ENCODE measurements at regions not wholly inside any gene's neighbourhood (a gene's known extent, or its start where the extent isn't known, plus 50 kb on each side); places are given as distances from the start of the nearest gene placed in this dataset.
"Not testable (repeated sequence)": the region's sequence is repeated elsewhere in the genome, so short reads cannot be mapped to it uniquely, and the experiment has no call there.

DNA sequence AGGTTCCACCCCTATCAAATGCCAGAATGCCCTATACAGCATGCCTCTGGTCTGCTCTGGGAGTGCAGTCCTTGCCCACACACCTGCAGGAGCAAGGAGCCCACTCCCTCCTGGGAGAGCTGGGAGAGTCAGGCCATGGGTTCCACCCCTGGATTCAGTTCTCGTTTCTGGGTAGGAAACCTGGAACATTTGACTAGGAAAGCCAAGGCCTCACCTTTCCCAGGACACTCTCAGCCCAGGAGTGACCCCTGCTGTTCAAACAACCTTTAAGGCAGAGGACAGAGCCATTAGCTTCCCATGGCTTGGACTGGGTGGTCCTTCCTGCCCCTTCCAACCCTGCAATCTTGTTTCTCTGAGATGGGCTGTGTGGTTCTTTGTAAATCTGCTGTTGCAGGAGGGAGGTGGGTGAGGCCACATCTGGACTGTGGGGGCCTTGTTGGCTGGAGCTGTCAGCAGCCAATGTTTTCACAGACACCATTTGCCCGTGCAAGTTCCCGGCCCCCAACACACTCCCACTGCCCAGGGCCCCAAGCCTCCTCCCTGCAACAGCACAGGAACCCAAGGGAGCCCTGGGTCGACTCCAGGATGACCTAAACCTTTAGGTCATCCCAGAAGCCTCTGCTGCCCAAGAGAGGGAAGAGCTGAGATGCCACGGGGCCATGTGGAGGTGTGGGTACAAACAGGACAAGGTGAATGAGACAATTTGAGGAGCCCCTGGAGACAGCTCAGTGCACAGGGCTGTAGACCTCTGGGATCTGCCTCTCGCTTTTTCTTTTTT is 104.4 kb downstream of the PJA1 start:
- no peak for DNase-seq

DNA sequence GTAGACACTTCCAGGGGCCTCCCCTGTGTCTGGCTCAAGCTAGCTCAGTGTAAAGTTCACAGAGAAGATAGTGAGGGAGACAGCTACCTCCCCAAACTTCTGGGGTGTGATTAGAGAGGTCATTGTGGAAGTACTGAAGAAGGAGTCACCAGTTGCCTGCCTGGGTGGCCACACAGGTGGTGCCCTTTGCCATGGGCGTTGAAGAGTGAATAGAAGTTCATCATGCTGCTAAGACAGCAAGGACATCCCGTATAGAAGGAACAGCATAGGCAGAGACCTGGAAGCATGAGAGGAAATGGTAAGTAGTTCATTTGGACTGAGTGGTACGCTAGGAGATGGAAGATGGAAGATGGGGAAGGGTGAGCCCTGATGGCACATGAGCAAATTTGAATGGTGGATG is 110.1 kb downstream of the PJA1 start:
- no peak for DNase-seq

DNA sequence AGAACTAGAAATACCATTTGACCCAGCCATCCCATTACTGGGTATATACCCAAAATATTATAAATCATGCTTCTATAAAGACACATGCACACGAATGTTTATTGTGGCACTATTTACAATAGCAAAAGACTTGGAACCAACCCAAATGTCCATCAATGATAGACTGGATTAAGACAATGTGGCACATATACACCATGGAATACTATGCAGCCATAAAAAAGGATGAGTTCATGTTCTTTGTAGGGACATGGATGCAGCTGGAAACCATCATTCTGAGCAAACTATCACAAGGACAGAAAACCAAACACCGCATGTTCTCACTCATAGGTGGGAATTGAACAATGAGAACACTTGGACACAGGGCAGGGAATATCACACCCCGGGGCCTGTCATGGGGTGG is 110.8 kb downstream of the PJA1 start:
- not testable (repeated sequence) for DNase-seq

DNA sequence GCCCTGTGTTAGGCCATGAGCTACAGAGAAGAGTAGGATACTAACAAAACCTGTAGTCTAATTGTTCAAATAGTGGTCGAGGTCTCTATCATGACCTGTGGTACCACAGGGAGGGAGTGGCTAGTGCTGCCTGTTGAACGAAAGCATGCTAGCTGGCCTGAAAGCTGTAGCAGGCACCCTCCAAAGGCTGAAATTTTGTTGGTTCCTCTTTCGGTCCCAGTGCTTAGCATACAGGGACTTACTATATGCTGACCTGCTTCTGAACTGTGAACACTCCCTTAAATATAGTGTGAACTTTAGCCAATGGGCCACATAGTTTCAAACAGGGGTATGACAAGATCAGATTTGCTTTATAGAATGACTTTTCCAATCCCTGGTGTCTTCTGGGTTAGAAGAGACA is 113.4 kb downstream of the PJA1 start:
- DNase-seq: no peak

DNA sequence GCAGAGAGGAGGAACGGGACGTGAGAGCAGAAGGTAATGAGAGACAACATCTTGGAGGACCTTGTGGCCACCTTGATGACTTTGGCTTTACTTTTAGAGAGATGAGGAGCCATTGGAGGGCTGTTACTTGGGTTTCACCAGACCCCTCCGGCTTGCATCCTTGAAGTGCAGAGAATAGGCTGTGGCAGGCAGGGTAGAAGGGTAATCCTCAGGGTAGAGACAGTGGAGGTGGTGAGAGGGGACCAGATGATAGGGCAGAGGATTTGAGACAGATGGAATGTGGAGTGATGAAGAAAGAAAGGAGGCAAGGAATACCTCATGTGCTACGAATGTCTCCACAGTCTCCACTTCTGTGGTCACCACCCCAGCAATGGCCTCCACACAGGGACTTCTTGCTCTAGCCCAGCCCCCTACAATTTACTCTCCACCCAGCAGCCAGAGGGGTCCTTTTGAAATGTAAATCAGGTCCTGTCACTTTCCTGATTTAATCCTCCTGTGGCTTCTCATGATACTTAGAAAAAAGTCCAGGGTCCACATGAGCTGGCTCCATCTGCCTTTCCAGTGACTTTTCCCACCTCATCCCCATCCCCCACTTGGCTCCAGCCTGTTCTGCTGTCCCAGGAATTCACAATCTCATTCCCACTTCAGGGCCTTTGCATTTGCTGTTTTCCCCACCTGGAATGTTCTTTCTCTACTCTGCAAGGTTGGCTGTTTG is 115.0 kb downstream of the PJA1 start:
- no peak for DNase-seq

DNA sequence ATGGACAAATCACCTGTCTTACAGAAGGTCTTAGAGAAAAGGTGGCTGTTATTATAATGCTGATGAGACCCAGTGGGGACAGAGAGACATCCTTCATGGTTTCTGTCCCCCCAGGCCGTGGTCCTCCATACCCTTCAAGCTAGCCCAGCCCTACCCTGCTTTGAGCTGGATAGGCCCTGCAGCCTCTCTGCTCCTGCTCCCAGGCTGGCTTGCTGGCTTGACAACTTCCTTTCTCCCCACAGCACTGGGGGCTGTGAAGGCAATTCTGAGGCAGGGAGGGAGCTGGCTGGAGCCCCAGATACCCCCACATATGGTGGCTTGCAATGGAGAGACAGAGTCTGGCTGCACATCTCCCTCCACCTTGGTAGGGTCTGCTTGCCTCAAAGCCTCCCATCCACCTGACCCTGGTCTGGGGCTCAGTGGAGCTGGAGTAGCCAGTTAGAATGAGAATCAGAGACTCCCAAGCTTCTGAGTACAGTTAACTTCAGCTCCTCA is 118.2 kb downstream of the PJA1 start:
- no peak for DNase-seq

DNA sequence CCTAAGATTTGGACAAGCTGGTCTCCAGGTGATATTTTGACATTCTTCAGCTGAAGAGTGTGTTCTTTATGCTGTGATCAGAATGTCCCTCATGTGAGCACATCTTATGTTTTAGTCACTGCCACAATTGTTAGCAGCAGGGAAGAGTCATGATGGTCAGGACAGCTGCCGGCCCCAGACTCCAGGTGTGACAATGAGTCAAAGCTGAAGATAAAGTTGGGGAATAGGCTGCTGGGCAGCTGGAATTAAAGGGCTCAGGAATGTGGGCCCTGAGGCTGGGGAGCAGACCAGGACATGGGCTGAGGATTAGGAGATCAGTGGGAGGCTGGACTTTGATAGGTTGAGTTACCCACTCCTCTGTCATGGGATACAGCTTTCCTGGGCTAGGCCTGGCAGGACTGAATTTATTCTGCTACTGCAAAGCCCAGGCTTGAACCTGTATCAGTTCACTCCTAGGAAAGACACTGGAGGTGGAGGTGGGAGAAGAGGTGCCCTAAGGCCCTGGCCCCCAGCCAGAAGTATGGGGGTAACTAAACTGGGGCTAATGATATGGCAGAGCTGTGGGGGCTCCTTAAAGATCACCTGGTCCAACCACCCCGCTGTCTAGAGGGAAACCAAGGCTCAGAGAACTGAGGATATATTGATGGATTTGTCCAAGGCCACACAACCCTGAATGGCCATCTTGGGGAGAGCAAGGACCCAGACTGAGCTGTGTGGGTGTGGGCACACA is 119.5 kb downstream of the PJA1 start:
- DNase-seq: no peak

DNA sequence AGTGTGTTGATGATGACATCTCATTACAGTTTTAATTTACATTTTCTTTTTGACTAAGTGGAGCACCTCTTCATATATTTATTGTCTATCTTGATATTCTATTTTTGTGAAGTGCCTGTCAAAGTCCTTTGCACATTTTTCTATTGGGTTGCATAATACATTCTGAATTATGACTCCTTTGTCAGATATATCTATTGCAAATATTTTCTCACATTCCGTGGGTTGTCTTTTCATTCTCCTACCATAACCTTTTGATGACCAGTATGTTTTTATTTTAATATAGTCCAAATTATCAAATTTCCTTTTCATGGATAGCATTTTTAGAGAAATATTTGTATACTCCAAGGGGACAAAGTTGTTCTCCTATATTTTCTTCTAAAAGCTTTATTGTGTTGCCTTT is 126.4 kb downstream of the PJA1 start:
- DNase-seq: no peak

DNA sequence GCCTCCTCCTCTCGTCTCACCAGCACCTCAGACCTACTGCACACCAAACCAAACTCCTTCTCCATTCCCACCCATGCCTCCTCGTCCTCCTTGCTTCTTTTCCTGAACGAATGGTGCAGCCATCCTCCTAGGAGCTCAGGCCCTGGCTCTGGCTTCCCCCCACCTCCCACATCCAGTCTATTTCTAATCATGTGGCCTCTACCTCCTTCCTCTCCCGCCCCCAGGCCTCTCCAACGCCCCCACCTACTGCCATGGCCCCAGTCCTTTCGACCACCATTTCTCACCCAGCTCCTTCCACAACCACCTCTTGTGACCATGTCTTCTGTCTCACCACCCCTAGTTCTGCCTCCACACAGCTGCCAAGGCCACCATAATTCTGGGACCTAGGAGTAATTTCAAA is 127.1 kb downstream of the PJA1 start:
- no peak for DNase-seq

DNA sequence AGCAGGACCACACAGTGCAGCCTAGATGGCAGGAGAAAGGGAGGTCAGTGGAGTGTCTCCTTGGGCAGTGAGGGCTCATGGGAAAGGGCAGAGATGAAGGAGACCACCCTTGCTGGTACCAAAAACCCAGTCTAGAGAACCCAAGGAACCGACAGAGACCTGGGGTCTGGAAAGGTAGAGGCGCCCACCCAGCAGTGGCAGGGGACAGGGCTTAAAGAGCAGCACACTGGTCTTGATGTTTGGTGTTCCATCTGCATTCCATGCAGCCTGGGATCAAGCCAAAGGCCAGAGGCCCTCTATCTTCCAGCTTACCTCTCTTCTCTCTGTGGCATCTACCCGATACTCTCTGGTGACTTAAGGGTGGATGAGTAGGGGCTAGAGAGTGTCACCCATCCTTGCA is 127.5 kb downstream of the PJA1 start:
- DNase-seq: no peak

DNA sequence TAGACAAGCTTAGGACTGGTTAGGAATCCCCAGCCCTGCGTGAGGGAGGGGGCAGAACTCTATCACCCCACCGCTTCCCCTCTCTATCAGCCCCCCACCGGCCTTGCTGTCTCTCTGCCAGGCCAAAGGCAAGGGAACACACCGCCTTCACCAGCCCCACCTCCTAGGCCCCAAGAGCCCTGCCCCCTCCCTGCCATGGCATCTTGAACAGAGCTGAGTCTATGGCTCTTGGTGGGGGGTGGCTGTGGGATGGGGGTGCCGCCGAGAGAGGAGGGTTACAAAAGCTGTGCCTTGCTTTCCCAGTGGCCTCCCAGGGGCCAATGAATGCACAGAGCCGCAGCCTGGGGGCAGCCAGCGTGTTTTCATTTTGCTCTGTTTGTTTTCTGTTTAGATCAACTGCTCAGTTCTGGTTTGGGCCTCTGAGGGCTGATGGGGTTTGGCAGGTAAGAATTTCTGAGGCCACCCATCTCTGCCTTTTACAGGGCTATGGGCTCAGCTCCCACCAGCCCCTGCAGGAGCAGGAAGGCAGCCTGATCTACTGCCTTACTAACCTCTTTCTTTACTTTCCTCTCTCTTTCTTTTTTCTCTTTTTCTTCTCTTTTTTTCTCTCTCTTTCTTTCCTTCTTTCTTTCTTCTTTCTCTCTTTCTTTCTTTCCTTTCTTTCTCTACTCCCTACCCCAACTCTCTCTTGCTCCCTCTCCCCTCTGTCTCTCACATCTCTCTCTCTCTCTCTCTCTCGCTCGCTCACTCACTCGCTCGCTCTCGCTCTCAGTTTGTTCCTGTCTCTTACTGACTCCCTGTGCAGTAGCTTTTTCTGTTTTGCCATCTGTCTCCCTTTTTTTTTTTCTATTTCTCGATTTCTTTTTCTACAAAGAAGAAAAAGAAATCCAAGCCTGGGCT is 128.3 kb downstream of the PJA1 start:
- no peak for DNase-seq

DNA sequence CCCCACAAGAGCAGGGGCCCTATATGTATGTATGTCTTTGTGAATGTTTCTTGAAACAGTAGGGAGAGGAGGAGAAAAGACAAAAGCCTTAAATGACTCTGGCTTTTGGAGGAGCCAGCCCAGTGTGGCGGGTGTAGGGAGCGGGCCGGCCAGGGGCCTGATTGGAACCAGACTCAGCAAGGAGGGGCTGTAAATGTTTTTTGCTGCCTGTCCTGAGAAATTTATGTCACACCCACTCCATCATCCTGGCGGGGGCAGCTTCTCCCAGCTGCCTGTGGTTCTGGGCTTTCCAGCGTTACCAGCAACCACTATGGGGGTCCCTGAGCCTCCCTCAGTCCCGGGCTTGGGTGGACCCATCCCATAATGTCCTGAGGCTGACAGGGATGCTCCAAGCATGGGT is 130.8 kb downstream of the PJA1 start:
- no peak for DNase-seq

DNA sequence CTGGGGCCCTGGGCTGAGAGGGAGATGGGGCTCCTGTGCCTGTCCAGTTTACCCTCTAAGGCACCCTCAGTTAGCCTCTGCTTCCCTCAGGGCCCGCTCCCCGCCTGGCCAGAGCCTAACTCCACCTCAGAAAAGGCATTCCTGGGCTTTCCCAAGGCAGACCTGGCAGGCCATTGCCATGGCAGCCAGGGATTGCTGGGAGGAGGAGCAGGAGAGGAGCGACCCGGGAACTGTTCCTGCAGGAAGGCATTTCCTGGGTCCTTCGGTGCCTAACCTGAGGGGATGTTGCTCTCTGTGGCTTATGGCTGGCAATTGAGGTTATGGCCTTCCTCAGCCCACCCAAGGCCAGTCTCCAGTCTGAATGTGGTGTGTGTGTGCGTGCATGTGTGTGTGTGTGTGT is 131.3 kb downstream of the PJA1 start:
- no peak for DNase-seq

DNA sequence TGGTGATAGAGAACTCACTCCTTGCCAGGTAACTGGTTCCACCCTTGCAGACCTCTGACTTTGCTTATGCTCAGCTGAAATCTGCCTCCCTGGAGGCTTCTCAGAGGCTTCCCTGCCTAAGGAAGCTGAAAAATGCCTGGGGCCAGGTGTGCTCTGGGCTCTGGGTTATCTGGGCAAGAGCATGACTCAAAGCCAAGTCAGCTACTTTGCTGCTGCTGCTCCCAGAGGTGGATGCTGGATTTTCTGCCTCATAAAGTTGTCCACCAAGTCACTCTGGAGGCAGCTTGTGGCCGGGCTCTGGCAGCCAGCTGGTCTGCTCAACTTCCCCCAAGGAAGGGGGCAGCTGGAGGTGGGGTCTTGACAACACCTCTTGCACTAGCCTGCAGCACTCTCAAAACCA is 132.7 kb downstream of the PJA1 start:
- no peak for DNase-seq

DNA sequence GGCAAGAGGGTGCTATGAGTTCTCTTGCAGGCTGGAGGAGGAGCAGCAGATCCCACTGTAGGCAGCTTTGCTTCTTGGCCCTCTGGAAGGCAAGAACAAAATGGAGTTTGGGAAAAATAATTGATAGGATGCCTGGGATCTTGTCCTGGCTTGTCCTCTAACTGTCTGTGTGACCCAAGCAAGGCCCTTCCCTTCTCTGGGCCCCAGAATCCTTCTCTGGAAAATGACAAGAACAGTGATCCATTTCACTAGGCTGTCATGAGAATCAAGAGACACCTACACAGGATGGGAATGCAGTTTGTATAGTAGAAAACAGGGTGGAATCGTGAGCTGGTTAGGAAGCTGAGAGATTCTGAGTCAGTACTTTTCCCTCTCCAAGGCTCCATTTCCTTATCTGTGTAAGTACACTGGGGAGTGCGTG is 133.3 kb downstream of the PJA1 start:
- DNase-seq: no peak

DNA sequence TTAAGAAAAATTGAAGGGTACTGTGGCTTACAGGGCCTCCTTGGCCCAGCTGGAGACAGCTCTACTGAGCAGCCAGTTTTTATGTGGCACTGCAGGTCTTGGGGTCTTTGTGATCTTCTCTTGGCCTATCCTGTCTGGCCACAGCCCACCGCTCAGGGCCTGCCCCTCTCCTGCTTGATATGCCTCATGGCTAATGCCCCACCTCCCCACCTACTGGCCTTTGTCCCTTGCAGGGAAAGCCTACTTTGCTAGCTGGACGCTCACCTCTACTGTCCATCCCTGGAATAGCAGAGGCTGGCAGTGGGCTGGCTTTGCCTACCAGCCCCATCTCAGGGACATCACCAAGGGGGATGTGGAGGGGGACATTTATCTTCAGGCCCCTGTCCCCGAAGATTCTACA is 134.1 kb downstream of the PJA1 start:
- no peak for DNase-seq

DNA sequence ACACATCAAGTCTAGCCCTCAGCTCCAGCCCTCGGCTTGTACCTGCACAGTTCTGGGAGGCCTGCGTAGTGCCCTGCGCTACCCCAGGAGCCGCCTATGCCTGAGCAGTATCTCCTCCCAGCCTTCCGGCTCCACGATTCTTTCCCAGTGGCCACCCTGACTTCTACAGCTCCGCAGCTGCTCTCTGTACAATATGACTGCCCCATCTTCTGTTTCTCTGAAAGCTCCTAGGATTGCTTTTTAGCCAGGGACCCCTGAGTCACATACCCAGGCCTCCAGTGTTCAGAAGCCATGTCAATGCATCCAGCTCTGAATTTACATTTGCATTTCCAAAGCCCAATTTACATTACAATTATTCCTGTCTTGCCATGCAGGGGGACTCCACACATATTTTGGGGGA is 135.5 kb downstream of the PJA1 start:
- no peak for DNase-seq

DNA sequence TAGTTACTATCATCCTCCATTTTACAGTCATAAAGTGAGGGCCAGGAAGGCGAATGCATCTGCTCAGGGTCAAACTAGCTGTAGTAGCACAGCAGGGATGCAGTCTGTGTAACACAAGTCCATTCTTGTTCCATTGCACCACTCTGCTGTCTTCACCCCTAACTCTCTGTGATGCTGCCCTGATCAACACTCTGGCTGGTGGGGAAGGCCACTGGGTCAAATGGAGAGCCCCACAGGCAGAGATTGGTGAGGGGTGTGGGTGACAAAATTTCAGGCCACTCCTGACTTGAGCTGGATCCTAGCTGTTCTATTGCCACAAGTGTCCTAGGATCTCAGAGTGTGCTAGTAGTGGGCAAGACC is 136.5 kb downstream of the PJA1 start:
- no peak for DNase-seq

DNA sequence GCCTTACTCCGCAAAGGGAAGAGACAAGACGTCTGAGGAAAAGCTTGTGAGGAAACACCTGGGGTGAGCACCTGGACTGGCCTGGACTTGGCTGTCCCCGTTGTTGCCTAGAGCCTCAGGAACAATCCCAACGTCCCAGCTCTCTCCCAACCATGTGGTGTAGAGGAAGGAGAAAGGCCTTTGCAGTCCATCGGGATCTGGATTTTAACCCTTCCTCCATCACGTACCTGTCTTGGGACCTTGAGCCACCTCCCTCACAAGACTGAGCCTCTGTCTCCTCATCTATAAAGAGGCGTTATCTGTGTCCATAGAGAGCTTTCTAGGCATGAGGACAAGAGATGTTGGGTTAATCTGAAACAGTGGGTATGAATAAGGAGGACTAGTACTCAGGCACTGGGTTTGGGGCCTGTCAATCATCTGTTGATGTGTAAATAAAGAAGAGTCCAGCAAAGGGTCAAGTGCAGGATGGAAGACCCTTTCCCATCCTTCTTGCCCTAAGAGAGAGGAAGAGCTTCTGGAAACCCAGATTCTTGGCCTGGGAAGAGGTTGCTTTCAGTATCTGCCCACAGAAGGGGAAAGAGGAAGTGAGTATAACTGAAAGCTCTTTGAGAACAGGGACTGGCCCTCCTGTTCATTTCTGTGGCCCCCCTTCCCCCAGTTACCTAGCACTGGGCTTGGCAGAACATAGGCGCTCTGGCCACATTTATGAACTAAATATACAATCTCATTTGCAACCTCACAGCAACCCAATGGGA is 137.1 kb downstream of the PJA1 start:
- no peak for DNase-seq

DNA sequence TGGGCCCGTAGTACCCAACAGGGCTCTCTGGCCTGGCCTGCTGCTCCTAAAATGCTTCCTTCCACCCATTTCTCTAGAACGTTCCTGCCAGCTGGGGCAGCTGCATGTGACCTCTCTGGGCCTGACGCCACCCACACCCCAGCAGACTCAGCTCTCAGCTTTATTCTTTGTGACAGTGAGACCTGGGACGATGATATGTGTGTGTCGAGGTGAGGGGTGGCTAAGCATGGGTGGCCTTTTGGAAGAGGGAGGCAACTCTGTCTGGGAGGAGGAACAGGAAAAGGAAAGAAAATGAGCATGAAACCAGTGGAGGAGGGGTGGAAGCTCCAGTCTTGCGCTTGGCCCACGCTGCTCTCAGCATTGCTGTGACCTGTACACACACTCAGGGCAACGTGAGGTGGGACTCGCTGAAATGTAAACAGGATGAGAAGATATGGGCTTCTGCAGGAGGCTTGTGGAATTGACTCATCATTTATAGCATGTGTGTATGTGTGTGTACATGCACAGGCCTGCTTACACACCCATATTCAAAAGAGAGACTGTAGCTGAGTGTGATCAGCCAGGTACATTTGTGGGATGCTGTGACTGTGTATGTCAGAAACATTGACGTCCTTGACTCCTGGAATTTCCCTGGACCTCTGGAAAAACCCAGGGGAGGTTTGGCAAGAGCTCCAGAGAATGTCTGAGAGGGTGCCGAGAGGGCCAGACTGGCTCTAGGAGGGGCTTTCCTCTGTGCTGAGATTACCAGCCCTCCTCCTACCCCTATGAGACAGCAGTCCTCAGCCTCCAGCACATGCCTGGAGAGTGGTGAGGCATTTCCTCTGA is 137.9 kb downstream of the PJA1 start:
- no peak for DNase-seq

DNA sequence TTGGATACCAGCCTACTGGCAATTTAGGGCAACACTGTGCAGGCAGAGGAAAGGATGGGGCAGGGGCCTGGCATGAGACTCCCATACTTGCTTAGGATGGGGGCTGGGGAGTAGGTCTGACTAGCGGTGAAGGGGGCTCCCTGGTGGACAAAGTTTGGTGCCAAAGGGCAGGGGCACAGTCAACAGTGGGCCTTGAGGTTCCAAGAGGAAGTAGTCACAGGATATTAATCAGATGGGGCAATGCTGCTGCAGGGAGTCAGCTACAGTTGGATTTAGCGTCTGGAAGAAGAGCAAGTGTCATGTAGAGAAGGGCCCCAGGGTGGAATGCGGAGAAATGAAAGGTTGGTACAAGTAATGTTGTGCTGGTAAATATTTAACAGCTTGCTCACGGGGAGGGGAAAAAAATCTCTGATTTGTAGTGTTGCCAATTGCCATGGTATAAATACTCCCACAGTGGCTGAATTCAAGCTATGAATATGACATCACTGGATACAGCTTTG is 139.4 kb downstream of the PJA1 start:
- no peak for DNase-seq
